Activated CD4-positive, alpha-beta T cell treated with anti-CD3 and anti-CD28 coated beads, Interleukin-2, amount 50 U/mL, for 16 hours (primary cell): ENCODE measurements at regions not wholly inside any gene's neighbourhood (a gene's known extent, or its start where the extent isn't known, plus 50 kb on each side); places are given as distances from the start of the nearest gene placed in this dataset.
"Not testable (repeated sequence)": the region's sequence is repeated elsewhere in the genome, so short reads cannot be mapped to it uniquely, and the experiment has no call there.

Experiments used
- DNase-seq: peaks from one replicate; pipeline ENCODE4 v3.0.0-alpha.2; 2020

DNA sequence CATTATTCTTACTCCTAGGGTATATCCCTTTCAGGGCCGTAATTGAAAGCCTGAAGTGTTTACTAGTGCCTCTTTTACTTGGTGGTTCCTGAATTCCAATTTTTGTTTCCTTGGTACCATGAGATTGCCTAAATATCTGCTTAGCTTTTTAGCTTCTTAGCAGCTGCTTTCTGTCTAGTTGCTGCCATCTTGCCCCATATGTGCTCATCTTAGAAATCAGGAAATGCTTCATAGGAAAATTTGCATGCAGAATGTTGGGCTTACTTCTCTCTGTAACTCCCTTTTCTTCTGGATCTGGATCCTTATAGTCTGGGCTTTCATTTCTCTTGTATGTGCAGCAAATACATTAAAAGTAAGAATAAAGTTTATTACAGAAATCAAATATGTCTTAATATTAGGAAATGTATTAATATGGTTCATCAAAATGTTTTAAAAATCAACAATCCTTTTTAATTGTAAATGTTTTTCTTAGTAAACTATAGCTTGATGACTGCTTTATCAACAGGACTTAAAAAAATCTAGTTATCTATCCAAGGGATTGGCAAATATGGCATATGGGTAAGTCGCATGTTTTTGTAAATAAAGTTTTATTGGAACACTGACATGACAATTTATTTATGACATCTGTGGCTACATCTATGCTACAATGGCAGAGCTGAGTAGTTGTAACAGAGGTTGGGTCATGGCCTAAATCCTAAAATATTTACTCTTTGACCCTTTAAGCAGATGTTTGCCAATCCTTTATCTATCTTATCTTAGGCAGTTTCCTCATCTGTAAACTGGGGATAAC lies 73.5 kb upstream of the CDK6 start:
- no peak for DNase-seq

DNA sequence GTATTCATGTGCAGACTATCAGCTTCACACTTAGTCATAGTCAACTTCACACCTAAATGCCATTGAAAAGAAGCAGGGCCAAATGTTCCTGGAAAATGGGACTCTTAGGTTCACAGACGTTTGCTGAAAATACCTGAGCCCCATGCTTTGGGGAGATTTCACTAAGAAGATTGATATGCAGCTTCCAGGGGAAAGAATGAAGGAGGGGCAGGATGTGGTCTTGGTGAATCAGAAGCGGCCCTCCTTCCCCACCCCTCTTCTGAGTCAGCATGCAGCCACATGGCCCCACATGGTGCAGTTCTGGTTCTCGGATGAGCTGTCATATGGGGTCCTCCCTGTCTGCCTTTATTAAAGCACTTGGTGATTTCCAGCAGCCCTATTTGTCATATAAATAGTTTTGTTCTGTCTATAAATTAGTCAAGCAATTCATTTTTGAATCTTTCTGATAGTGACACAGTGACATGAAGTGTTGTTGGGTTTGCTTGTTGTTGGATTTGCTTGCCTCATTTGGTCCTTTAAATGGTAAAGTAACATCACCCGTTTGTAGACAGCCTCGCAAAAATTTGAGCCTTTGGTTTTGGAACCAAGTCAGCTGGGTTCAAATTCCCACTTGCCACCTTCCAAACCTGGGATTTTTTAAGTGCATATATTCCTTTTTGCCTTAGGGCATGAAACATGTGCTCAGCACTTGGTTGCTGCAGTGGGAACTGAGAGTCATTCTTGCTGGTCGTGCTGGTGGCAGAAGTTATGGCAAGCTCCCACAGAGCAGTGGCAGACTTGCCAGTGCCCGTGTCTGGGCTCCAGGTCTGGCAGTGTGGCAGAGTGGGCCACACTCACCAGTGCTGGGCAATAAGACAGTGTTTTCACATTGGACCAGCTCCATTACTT lies 68.1 kb upstream of the CDK6 start:
- peak; percentile 99 for DNase-seq

- DNase-seq = no peak
These were observed 62.4 kb upstream of the CDK6 start for GRCh38 chr7:92898798-92899197.

DNA sequence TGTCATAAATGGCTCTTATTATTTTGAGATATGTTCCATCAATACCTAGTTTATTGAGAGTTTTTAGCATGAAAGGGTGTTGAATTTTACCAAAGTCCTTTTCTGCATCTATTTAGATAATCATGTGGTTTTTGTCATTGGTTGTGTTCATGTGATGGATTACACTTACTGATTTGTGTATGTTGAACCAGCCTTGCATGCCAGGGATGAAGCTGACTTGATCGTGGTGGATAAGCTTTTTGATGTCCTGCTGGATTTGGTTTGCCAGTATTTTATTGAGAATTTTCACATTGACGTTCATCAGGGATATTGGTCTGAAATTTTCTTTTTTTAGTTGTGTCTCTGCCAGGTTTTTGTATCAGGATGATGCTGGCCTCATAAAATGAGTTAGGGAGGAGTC lies 58.5 kb upstream of the CDK6 start:
- not testable (repeated sequence) for DNase-seq

DNA sequence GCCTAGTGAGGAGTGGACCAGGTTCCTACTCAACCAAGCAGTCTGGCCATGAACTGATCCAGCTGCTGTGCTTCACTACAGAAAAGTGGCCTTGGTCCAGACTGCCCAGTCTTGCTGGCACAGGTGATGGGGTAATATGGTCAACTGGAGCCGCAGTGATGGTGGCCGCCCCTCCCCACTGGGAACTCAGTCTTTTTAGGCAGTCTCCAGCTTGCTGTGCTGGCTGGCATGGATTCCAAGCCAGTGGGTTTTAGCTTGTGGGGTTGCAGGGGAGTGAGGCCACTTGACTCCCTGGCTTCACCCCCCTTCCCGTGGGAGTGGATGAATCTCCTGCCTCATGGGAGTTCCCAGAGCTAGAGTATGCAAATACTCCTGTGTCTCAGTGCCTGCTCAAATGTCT lies 52.7 kb upstream of the CDK6 start:
- DNase-seq = no peak
